Stimulated activated CD4-positive, alpha-beta T cell treated with anti-CD3 and anti-CD28 coated beads, TNF-alpha, amount 100 ng/mL, for 1 hour (primary cell): ENCODE measurements at regions not wholly inside any gene's neighbourhood (a gene's known extent, or its start where the extent isn't known, plus 50 kb on each side); places are given as distances from the start of the nearest gene placed in this dataset.

Experiments used
- DNase-seq, 3 donors: peaks; one replicate each; pipeline ENCODE4 v3.0.0-alpha.2; 2020; ENCODE audit warnings: low read depth in 3 of 3, low spot score in 1 of 3

DNA sequence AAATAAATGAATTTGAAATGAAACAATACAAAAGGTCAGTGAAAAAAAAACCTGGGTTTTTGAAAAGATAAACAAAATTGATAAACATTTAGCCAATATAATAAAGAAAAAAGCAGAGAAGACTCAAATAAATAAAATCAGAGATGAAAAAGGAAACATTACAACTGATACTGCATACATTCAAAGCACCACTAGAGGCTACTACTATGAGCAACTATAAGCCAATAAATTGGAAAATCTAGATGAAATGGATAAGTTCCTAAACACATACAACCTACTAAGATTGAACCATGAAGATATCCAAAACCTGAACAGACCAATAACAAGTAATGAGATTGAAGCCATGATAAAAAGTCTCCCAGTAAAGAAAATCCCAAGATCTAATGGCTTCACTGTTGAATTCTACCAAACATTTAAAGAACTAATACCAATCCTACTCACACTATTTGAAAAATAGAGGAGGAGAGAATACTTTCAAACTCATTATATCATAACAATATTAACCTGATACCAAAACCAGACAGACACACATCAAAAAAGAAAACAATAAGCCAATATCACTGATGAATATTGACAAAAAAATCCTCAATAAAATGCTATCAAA is 80.8 kb upstream of the CERS6 start:
- DNase-seq, result no peak

DNA sequence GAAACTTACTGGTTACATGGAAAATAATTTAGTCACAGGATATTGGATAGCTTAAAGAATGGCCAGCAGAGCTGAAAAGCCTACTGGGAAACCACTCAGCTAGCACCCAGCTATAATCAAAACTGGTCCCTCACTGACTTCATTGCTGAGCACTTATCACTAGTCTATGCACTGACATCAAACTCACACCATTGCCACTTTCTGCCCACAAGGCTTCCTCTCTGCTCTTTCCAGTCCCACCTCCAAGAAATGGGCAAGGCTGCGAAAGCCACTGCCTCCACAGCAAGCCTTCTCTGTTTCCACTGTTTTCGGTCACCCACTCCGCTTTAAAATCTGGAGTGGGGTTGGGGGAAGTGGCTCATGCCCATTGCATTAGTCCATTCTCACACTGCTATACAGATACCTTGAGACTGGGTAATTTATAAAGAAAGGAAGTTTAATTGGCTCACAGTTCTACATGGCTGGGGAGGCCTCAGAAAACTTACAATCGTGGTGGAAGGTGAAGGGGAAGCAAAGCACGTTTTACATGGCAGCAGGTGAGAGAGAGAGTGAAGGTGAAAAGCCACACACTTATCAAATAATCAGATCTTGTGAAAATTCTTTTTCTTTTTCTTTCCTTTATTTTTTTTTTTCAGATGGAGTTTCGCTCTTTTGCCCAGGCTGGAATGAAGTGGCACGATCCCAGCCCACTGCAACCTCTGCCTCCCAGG is 77.0 kb upstream of the CERS6 start:
- no peak for DNase-seq

DNA sequence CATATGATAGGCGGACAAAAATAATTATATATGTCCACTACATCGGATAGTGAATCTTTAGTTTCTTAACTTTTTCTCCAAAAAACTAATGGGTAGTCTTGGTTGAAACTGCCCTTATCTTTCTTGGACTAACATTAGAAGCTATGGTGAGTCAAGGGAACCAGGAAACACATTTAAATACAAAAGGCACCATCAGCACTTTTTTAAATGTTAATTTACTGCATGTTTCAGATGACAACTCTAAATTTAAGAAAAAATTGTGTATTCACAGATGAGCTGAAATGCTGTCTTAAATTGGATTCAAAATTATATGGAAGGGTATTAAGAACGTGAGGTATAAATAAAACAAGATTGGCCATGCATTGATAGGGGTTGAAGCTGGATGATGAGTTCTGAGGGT is 75.6 kb upstream of the CERS6 start:
- no peak for DNase-seq

- DNase-seq, result no peak
Measured at GRCh38 chr2:168392024-168392423, 64.0 kb upstream of the CERS6 start.

DNA sequence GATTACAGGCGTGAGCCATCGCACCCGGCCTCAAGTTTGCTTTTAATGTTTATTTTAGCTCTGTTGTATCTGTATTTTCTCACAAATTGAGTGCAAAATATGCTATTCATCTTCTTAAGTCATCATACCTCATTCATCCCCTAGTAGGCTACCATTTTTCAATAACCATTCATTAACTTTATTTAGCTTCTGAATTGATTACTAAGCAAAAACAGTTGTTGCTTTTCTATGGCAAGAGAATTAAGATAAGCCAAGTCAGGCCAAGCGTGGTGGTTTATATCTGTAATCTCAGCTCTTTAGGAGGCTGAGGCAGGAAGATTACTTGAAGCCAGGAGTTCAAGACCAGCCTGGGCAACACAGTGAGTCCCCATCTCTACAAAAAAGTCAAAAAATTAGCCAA is 63.3 kb upstream of the CERS6 start:
- no peak for DNase-seq

DNA sequence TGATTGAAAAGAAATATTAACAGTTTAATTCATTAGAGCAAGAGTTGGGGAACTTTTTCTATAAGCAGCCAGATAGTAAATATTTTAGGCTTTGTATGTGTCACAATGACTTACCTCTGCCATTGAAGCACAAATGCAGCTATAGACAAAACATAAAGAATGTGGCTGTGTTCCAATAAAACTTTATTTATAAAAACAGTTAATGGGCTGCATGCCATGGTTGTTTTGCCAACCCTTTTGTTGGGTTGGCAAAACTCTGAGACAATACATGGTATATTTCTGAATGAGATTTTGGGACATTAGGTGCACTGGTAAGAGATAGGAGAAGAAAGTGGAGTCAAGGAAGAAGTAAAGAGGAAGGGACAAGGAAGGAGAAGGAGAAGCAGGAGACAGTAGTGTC is 61.8 kb upstream of the CERS6 start:
- no peak for DNase-seq

- no peak for DNase-seq
Measured at GRCh38 chr2:168396131-168396530, 59.9 kb upstream of the CERS6 start.

- no peak for DNase-seq
Measured at GRCh38 chr2:168397629-168398028, 58.4 kb upstream of the CERS6 start.

DNA sequence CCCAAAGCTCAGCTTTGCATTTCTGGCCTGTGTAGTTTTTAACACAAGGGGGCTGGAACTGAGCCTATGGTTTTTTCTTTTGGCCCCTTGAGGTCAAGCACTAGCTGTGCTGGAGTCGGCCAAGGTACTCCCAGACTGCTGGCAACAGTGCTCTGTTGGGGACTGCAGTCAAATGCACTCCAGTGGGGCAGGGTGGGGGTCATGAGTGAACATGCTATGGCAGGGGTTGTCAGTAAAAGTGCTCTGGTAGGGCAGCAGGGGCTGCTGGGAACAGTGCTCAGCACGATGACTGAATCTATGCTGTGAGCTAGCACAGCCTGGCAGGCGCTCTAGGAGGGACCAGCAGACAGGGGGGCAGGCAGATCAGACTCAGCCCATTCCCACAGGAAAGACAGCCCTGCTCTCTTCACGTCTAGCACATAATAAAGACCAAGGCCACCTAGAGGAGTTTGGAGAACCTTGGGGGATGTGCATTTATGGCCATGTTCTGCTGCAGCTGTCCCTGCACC is 55.0 kb upstream of the CERS6 start:
- DNase-seq, result no peak

- no peak for DNase-seq
Measured at GRCh38 chr2:168401771-168402170, 54.3 kb upstream of the CERS6 start.

DNA sequence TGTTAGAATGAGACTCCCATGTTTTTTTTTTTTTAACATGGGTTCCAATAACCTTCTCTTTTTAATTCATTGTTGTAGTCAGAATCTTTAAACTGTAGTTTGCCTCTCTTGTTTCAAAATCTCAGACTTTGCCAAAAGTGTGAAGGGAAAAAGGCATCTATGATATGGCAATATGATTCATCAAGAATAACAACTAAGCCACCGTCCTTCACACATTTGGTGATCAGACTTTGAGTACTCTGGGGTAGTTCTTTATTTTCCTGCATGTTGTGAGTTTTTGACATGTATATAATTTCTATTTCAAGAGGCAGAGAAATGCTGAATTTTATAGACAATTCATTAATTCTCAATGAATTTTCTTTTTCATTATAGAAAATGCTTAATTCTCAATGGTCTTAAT is 53.5 kb upstream of the CERS6 start:
- no peak for DNase-seq

- no peak for DNase-seq
Measured at GRCh38 chr2:168403736-168404135, 52.3 kb upstream of the CERS6 start.

DNA sequence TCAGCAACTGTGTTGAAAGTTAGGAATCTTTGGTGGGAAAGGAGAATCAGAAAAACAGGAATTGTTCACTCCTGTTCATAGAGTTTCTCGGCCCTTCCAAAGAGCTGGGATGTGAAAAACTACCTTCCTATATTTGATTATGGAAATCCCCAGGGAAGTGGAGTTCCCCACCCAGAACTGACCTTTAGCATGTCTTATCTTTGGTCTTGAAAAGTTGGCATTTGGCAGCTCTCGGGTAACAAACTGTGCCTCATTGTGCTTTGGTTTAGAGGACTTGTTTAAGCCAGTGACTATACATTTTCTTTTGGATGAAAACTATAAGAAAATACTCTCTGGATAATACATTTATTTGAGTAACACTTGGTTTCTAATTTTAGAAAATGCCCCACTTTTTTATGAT is 51.3 kb upstream of the CERS6 start:
- no peak for DNase-seq
